Panc1 (cell line): ENCODE measurements at regions not wholly inside any gene's neighbourhood (a gene's known extent, or its start where the extent isn't known, plus 50 kb on each side); places are given as distances from the start of the nearest gene placed in this dataset.

ENCODE experiments used
- ATAC-seq: fragments of 200-7000 bp; cut with Tn5 transposase; 2 replicates; pipeline ENCODE4 v1.9.1; 2020; ENCODE audit warnings: mild to moderate bottlenecking, moderate library complexity
- BruUV-seq: library from RNA; stranded (reverse); fragments of 400-500 nt; replicated peaks from 2 replicates; lab custom pipeline; 2021; lab: Mats Ljungman, UMichigan
- CTCF ChIA-PET: fragments of 300-600 bp; sonication (Branson Sonifier 250); formaldehyde crosslinking; loops from one replicate; lab custom pipeline; 2022; ENCODE audit warnings: antibody characterized with exemption; lab: Charles Lee
- POLR2A ChIA-PET: fragments of 300-600 bp; sonication (Branson Sonifier 250); formaldehyde crosslinking; loops from one replicate; lab custom pipeline; 2022; ENCODE audit warnings: antibody characterized with exemption; lab: Charles Lee
- DNase-seq: peaks from one replicate; pipeline ENCODE4 v3.0.0-alpha.2; 2010; ENCODE audit warnings: low read depth, low spot score
- H3K27ac ChIP-seq: 2 replicates; pipeline ENCODE4 v1.5.1; 2011; ENCODE audit warnings: mild to moderate bottlenecking, low read length, inconsistent platforms
- H3K27me3 ChIP-seq: fragments of 200-500 bp; sonication (Bioruptor generic); 2 replicates; pipeline ENCODE4 v1.6.0; 2014; ENCODE audit warnings: low read length, inconsistent platforms; ENCODE audit not compliant: control insufficient read depth, insufficient read depth
- H3K36me3 ChIP-seq: fragments of 200-500 bp; sonication (Bioruptor generic); 2 replicates; pipeline ENCODE4 v1.5.1; 2014; ENCODE audit warnings: inconsistent platforms, mild to moderate bottlenecking, low read length, moderate library complexity; ENCODE audit not compliant: control insufficient read depth, insufficient read depth
- H3K4me1 ChIP-seq: 2 replicates; pipeline ENCODE4 v1.5.1; 2011; ENCODE audit warnings: inconsistent platforms, mild to moderate bottlenecking, low read length, moderate library complexity; ENCODE audit not compliant: control insufficient read depth, insufficient read depth
- H3K4me3 ChIP-seq, 2 experiments: 2 replicates each; pipeline ENCODE4 v1.5.1; 2011 to 2012; ENCODE audit warnings: low read depth in 2 of 2, low read length in 2 of 2, mild to moderate bottlenecking in 2 of 2, inconsistent platforms in 1 of 2, moderate library complexity in 1 of 2
- H3K9me3 ChIP-seq: fragments of 200-500 bp; sonication (Bioruptor generic); 2 replicates; pipeline ENCODE4 v1.5.1; 2014; ENCODE audit warnings: low read depth, mild to moderate bottlenecking, inconsistent platforms, low read length, moderate library complexity; ENCODE audit not compliant: control insufficient read depth, insufficient read depth
- POLR2AphosphoS5 ChIP-seq: IDR thresholded peaks from 2 replicates; pipeline ENCODE4 v1.6.1; 2012; ENCODE audit warnings: mild to moderate bottlenecking, low read depth, low read length, moderate library complexity
- REST ChIP-seq, 2 experiments: IDR thresholded peaks; 2 replicates each; pipeline ENCODE4 v1.6.1; 2011 to 2012; ENCODE audit warnings: low read depth in 2 of 2, control low read depth in 1 of 2, low read length in 1 of 2, mild to moderate bottlenecking in 1 of 2, moderate library complexity in 1 of 2; ENCODE audit not compliant: insufficient read depth in 1 of 2
- SIN3A ChIP-seq: IDR thresholded peaks from 2 replicates; pipeline ENCODE4 v1.6.1; 2012; ENCODE audit warnings: low read depth, mild to moderate bottlenecking, low read length, moderate library complexity, borderline replicate concordance; ENCODE audit not compliant: insufficient read depth
- TCF7L2 ChIP-seq: IDR thresholded peaks from 2 replicates; pipeline ENCODE4 v1.6.1; 2011; ENCODE audit warnings: mild to moderate bottlenecking, low read depth, low read length, inconsistent platforms
- in situ Hi-C: cut with HindIII; loops from 2 replicates; pipeline ENCODE4 v1.10.0; 2016; ENCODE audit warnings: low sequenced_read_pairs, low pct_unique_long_range_greater_than_20kb
- intact Hi-C: fragments of 100-400 bp; cut with micrococcal nuclease; formaldehyde crosslinking; loops from one replicate; pipeline ENCODE4 v1.10.0; 2022; ENCODE audit not compliant: unreplicated experiment
- TF ChIP-seq, protein P1 (sequence below): fragments of 450-650 bp; IDR thresholded peaks from 2 replicates; pipeline ENCODE4 v1.5.1; 2017; ENCODE audit warnings: mild to moderate bottlenecking

GRCh38 chr20:8983478-8984345, 85.2 kb upstream of the PLCB4 start:
- no peaks in the 10 kb centered on the region for H3K4me1 ChIP-seq

GRCh38 chr20:8986631-8987030, 82.3 kb upstream of the PLCB4 start:
- ChIA-PET CTCF (no interaction called here), POLR2A (no interaction called here)
- Histone ChIP-seq H3K9me3 (no peaks in the 10 kb centered on the region), H3K27me3 (no peaks in the 10 kb centered on the region), H3K27ac (no peak overlapping the region), H3K4me1 (no peaks in the 10 kb centered on the region), H3K36me3 (no peaks in the 10 kb centered on the region), H3K4me3 (no peak overlapping the region)
- in situ Hi-C loops (no loop called here), intact Hi-C loops (no loop called here)
- TF ChIP-seq POLR2AphosphoS5: no peak
- TF ChIP-seq SIN3A: no peak
- TF ChIP-seq TCF7L2: no peak
- TF ChIP-seq, protein P1, sequence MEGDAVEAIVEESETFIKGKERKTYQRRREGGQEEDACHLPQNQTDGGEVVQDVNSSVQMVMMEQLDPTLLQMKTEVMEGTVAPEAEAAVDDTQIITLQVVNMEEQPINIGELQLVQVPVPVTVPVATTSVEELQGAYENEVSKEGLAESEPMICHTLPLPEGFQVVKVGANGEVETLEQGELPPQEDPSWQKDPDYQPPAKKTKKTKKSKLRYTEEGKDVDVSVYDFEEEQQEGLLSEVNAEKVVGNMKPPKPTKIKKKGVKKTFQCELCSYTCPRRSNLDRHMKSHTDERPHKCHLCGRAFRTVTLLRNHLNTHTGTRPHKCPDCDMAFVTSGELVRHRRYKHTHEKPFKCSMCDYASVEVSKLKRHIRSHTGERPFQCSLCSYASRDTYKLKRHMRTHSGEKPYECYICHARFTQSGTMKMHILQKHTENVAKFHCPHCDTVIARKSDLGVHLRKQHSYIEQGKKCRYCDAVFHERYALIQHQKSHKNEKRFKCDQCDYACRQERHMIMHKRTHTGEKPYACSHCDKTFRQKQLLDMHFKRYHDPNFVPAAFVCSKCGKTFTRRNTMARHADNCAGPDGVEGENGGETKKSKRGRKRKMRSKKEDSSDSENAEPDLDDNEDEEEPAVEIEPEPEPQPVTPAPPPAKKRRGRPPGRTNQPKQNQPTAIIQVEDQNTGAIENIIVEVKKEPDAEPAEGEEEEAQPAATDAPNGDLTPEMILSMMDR: no peak
- no peak for TF ChIP-seq REST (IDR thresholded peaks at IDR 0.05; ENCODE audit: insufficient read depth in 1 of 2, low read depth in 2 of 2, low read length in 1 of 2)
- BruUV-seq: no TSS peak
- DNase-seq (no peak), ATAC-seq (no peak)

More at GRCh38 chr20:8983478-8984345, 85.2 kb upstream of the PLCB4 start:
- no peaks in the 10 kb centered on the region for H3K9me3 ChIP-seq
- H3K4me3 ChIP-seq: no peak overlapping the region
- H3K27me3 ChIP-seq: no peaks in the 10 kb centered on the region
- BruUV-seq: no TSS peak
- no peaks in the 10 kb centered on the region for H3K36me3 ChIP-seq
- no peak overlapping the region for H3K27ac ChIP-seq
- TF ChIP-seq TCF7L2 (no peak), REST (IDR thresholded peaks at IDR 0.05; ENCODE audit: insufficient read depth in 1 of 2, low read depth in 2 of 2, low read length in 1 of 2) (no peak), SIN3A (no peak), POLR2AphosphoS5 (no peak)
- TF ChIP-seq, protein P1: no peak
- no peak for DNase-seq
- intact Hi-C loops: loop anchor here (1.0 kb wide), 1 partner anchor 21 kb away; no protein-coding TSS in a partner anchor
- ChIA-PET POLR2A (no interaction called here), CTCF (no interaction called here)
- in situ Hi-C loops: no loop called here
- no peak for ATAC-seq
